CD14-positive monocyte (primary cell): ENCODE measurements at regions not wholly inside any gene's neighbourhood (a gene's known extent, or its start where the extent isn't known, plus 50 kb on each side); places are given as distances from the start of the nearest gene placed in this dataset.

Experiments used
- DNase-seq, 3 donors: peaks; one replicate each; pipeline ENCODE4 v3.0.0-alpha.2; 2011 to 2022
- H2AFZ ChIP-seq: 2 replicates; pipeline ENCODE4 v1.6.0; 2012; ENCODE audit warnings: mild to moderate bottlenecking, low read depth, low read length, inconsistent platforms; ENCODE audit not compliant: insufficient read depth, poor library complexity, severe bottlenecking
- H3K27ac ChIP-seq, 2 donors: 1 replicate in 1 of 2; 2 replicates in 1 of 2; pipeline ENCODE4 v1.5.1; 2012 to 2013; ENCODE audit warnings: low read length in 2 of 2, control low read depth in 1 of 2, inconsistent platforms in 1 of 2, low read depth in 1 of 2, mild to moderate bottlenecking in 1 of 2
- H3K27me3 ChIP-seq, 2 donors: one replicate each; pipeline versions ENCODE4 v1.6.0 to v1.6.1; 2011 to 2013; ENCODE audit warnings: low read length in 2 of 2; ENCODE audit not compliant: control insufficient read depth in 2 of 2, insufficient read depth in 2 of 2
- H3K36me3 ChIP-seq, 2 donors: replicated peaks in 1 of 2; 1 replicate in 1 of 2; 2 replicates in 1 of 2; pipeline versions ENCODE4 v1.5.1 to v1.6.1; 2012 to 2013; ENCODE audit warnings: low read length in 2 of 2, control low read depth in 1 of 2, inconsistent platforms in 1 of 2, mild to moderate bottlenecking in 1 of 2; ENCODE audit not compliant: insufficient read depth in 2 of 2, control insufficient read depth in 1 of 2
- H3K4me1 ChIP-seq, 2 donors: 1 replicate in 1 of 2; 2 replicates in 1 of 2; pipeline versions ENCODE4 v1.5.1 to v1.6.1; 2012 to 2013; ENCODE audit warnings: low read length in 2 of 2, control low read depth in 1 of 2, inconsistent platforms in 1 of 2, mild to moderate bottlenecking in 1 of 2, moderate library complexity in 1 of 2; ENCODE audit not compliant: insufficient read depth in 2 of 2, control insufficient read depth in 1 of 2
- H3K4me2 ChIP-seq: replicated peaks from 2 replicates; pipeline ENCODE3; 2012; ENCODE audit warnings: low read length, moderate library complexity, mild to moderate bottlenecking; ENCODE audit not compliant: poor library complexity, severe bottlenecking; ENCODE audit errors: extremely low read depth
- H3K4me3 ChIP-seq, 3 experiments: fragments of 200-600 bp in 1 of 3; sonication (generic) in 1 of 3; replicated peaks in 1 of 3; 1 replicate in 2 of 3; 2 replicates in 1 of 3; pipeline ENCODE4 v1.5.1; 2011 to 2013; ENCODE audit warnings: low read length in 3 of 3, mild to moderate bottlenecking in 3 of 3, control low read depth in 2 of 3, low read depth in 2 of 3, inconsistent platforms in 1 of 3, moderate library complexity in 1 of 3
- H3K79me2 ChIP-seq: 2 replicates; pipeline ENCODE4 v1.6.0; 2012; ENCODE audit warnings: mild to moderate bottlenecking, control low read depth, inconsistent platforms, low read length, moderate library complexity; ENCODE audit not compliant: insufficient read depth
- H3K9ac ChIP-seq: 2 replicates; pipeline ENCODE4 v1.6.0; 2017; ENCODE audit warnings: low read length, mild to moderate bottlenecking; ENCODE audit not compliant: insufficient read depth, poor library complexity, severe bottlenecking
- H3K9me3 ChIP-seq, 2 donors: replicated peaks in 1 of 2; 1 replicate in 1 of 2; 2 replicates in 1 of 2; pipeline versions ENCODE4 v1.5.1 to v1.6.1; 2012 to 2013; ENCODE audit warnings: low read length in 2 of 2, control low read depth in 1 of 2; ENCODE audit not compliant: control insufficient read depth in 1 of 2, insufficient read depth in 1 of 2
- H4K20me1 ChIP-seq: 2 replicates; pipeline ENCODE4 v1.6.0; 2012; ENCODE audit warnings: mild to moderate bottlenecking, low read length, control low read depth, moderate library complexity; ENCODE audit not compliant: insufficient read depth
- H3K27ac Mint-ChIP-seq, 7 donors: one replicate each; pipeline ENCODE4 v1.8.0; 2020; ENCODE audit warnings: mild to moderate bottlenecking in 7 of 7, mixed read lengths in 7 of 7, moderate library complexity in 6 of 7, inconsistent platforms in 2 of 7
- H3K27me3 Mint-ChIP-seq, 3 donors: one replicate each; pipeline ENCODE4 v1.8.0; 2021 to 2022; ENCODE audit warnings: low read depth in 3 of 3, mild to moderate bottlenecking in 3 of 3, mixed read lengths in 3 of 3, moderate library complexity in 3 of 3, inconsistent platforms in 1 of 3
- H3K36me3 Mint-ChIP-seq, 2 donors: one replicate each; pipeline ENCODE4 v1.8.0; 2020; ENCODE audit warnings: mixed read lengths in 2 of 2, inconsistent platforms in 1 of 2, mild to moderate bottlenecking in 1 of 2
- H3K4me1 Mint-ChIP-seq: one replicate; pipeline ENCODE4 v1.8.0; 2020; ENCODE audit warnings: mild to moderate bottlenecking, mixed read lengths
- H3K4me3 Mint-ChIP-seq, 2 donors: one replicate each; pipeline ENCODE4 v1.8.0; 2020; ENCODE audit warnings: mild to moderate bottlenecking in 2 of 2, mixed read lengths in 2 of 2, moderate library complexity in 1 of 2
- H3K9me3 Mint-ChIP-seq, 7 donors: one replicate each; pipeline ENCODE4 v1.8.0; 2020 to 2022; ENCODE audit warnings: mixed read lengths in 7 of 7, mild to moderate bottlenecking in 6 of 7, moderate library complexity in 6 of 7, inconsistent platforms in 2 of 7
- WGBS: methylation state at CpG from one replicate; pipeline ENCODE4 v1.1.5; 2013; ENCODE audit warnings: missing lambda C conversion rate; ENCODE audit not compliant: insufficient coverage; 5-methylcytosine and 5-hydroxymethylcytosine counted together
- intact Hi-C, 2 donors: fragments of 100-400 bp; cut with micrococcal nuclease; formaldehyde crosslinking; loops; one replicate each; pipeline versions ENCODE4 v1.15.0 to v1.15.1; 2023
- TF ChIP-seq, protein P1 (sequence below): fragments of 200-600 bp; IDR thresholded peaks from one replicate; pipeline ENCODE4 v1.8.0; 2022; ENCODE audit warnings: antibody characterized with exemption, mild to moderate bottlenecking

DNA sequence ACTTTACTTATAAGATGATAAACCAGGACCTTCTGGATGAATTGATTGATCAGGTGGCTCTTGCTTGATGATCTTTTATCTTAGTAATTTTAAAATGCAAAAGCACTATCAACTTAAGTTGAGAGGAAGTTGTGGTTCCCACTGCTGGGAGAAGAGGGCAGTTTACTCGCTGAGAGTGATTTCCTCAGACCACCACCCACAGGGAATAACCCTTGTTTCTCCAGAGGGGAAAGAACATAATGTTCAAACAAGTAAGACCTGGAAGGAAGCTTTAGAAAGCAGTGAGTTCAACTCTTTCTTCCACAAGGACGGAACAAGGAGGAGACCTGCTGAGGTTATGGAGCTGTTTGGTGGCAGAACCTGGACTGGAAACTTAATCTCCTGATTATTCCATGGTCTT lies 138.7 kb downstream of the FAM204A start:
- H3K4me1 Mint-ChIP-seq = no peaks in the 10 kb centered on the region
- no CpG with 5 or more reads among the region's 2 CpGs for WGBS

DNA sequence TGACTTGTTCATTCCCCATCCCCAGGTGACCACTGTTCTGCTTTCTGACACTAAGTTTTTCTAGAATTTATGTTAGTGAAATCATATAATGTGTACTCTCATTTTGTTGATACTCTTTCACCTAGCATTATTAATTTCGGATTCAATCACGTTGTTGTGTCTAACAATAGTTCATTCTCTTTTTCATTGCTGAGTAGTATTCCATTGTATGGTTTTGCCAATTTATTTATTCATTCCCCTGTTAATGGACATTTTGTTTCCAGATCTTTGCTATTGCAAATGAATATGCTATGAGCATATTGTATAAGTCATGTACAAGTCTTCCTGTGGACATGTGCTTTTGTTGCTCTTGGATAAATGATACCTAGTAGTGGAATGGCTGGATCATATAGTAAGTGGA lies 146.4 kb downstream of the FAM204A start:
- no peaks in the 10 kb centered on the region for H3K4me1 ChIP-seq
- DNase-seq = no peak
- no peaks in the 10 kb centered on the region for H3K27me3 ChIP-seq
- no peak overlapping the region for H3K4me2 ChIP-seq
- H3K4me3 Mint-ChIP-seq = peak overlapping the region in 1 of 2 donors; percentile 20
- H3K79me2 ChIP-seq = no peaks in the 10 kb centered on the region
- intact Hi-C loops = no loop called here
- no peak overlapping the region for H2AFZ ChIP-seq
- H3K9me3 ChIP-seq = no peaks in the 10 kb centered on the region
- peaks cover 0 to under 1% (median 0%) of the 10 kb centered on the region in 7 donors for H3K9me3 Mint-ChIP-seq
- H3K36me3 ChIP-seq = no peaks in the 10 kb centered on the region
- H3K36me3 Mint-ChIP-seq = no peaks in the 10 kb centered on the region
- H3K27me3 Mint-ChIP-seq = peaks cover 0 to 2% (median 2%) of the 10 kb centered on the region in 3 donors
- H4K20me1 ChIP-seq = no peaks in the 10 kb centered on the region
- no peak overlapping the region for H3K27ac Mint-ChIP-seq
- TF ChIP-seq, protein P1, sequence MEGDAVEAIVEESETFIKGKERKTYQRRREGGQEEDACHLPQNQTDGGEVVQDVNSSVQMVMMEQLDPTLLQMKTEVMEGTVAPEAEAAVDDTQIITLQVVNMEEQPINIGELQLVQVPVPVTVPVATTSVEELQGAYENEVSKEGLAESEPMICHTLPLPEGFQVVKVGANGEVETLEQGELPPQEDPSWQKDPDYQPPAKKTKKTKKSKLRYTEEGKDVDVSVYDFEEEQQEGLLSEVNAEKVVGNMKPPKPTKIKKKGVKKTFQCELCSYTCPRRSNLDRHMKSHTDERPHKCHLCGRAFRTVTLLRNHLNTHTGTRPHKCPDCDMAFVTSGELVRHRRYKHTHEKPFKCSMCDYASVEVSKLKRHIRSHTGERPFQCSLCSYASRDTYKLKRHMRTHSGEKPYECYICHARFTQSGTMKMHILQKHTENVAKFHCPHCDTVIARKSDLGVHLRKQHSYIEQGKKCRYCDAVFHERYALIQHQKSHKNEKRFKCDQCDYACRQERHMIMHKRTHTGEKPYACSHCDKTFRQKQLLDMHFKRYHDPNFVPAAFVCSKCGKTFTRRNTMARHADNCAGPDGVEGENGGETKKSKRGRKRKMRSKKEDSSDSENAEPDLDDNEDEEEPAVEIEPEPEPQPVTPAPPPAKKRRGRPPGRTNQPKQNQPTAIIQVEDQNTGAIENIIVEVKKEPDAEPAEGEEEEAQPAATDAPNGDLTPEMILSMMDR = no peak
- no peak overlapping the region for H3K27ac ChIP-seq
- no CpG with 5 or more reads among the region's 2 CpGs for WGBS
- H3K9ac ChIP-seq = no peak overlapping the region
- H3K4me3 ChIP-seq = no peak overlapping the region
- H3K4me1 Mint-ChIP-seq = no peaks in the 10 kb centered on the region

More for the DNA sequence above, 138.7 kb downstream of the FAM204A start:
- Histone ChIP-seq H3K4me3 (no peak overlapping the region), H3K9ac (no peak overlapping the region), H3K36me3 (no peaks in the 10 kb centered on the region), H3K27ac (no peak overlapping the region), H3K4me1 (no peaks in the 10 kb centered on the region), H3K9me3 (no peaks in the 10 kb centered on the region), H3K27me3 (no peaks in the 10 kb centered on the region), H2AFZ (no peak overlapping the region), H3K79me2 (no peaks in the 10 kb centered on the region), H4K20me1 (no peaks in the 10 kb centered on the region), H3K4me2 (no peak overlapping the region)
- intact Hi-C loops = no loop called here
- no peak for DNase-seq
- H3K27me3 Mint-ChIP-seq = peaks cover 0 to 13% (median 3%) of the 10 kb centered on the region in 3 donors
- H3K9me3 Mint-ChIP-seq = no peaks in the 10 kb centered on the region
- no peak overlapping the region for H3K27ac Mint-ChIP-seq
- TF ChIP-seq, protein P1 = no peak
- H3K36me3 Mint-ChIP-seq = no peaks in the 10 kb centered on the region
- H3K4me3 Mint-ChIP-seq = no peak overlapping the region
